HG02970 (cell line): ENCODE measurements at regions not wholly inside any gene's neighbourhood (a gene's known extent, or its start where the extent isn't known, plus 50 kb on each side); places are given as distances from the start of the nearest gene placed in this dataset.

ENCODE experiments used
- ATAC-seq: cut with Tn5 transposase; IDR thresholded peaks from one replicate; pipeline ENCODE4 v1.9.1; 2021; ENCODE audit warnings: mild to moderate bottlenecking, moderate library complexity, moderate number of reproducible peaks; ENCODE audit not compliant: unreplicated experiment, low FRiP score

GRCh38 chr20:7226156-7226555, 458.7 kb downstream of the BMP2 start:
- no peak for ATAC-seq

GRCh38 chr20:7231303-7231702, 463.8 kb downstream of the BMP2 start:
- ATAC-seq: no peak

GRCh38 chr20:7232796-7233195, 465.3 kb downstream of the BMP2 start:
- ATAC-seq: no peak

- ATAC-seq: no peak
Observed at GRCh38 chr20:7237251-7237650, 469.8 kb downstream of the BMP2 start.

GRCh38 chr20:7240490-7240889, 473.0 kb downstream of the BMP2 start:
- no peak for ATAC-seq

- no peak for ATAC-seq
Observed at GRCh38 chr20:7248281-7249201, 481.1 kb downstream of the BMP2 start.

GRCh38 chr20:7250337-7250736, 482.9 kb downstream of the BMP2 start:
- ATAC-seq: no peak

- ATAC-seq: no peak
Observed at GRCh38 chr20:7257099-7257498, 489.6 kb downstream of the BMP2 start.

- no peak for ATAC-seq
Observed at GRCh38 chr20:7257692-7258466, 490.4 kb downstream of the BMP2 start.

GRCh38 chr20:7262803-7263202, 495.3 kb downstream of the BMP2 start:
- ATAC-seq: no peak

GRCh38 chr20:7264137-7264536, 496.7 kb downstream of the BMP2 start:
- no peak for ATAC-seq

- ATAC-seq: no peak
Observed at GRCh38 chr20:7269452-7269851, 502.0 kb downstream of the BMP2 start.

- no peak for ATAC-seq
Observed at GRCh38 chr20:7272512-7272911, 505.0 kb downstream of the BMP2 start.

- no peak for ATAC-seq
Observed at GRCh38 chr20:7274870-7275269, 507.4 kb downstream of the BMP2 start.

GRCh38 chr20:7275645-7276237, 508.3 kb downstream of the BMP2 start:
- no peak for ATAC-seq

GRCh38 chr20:7285918-7286556, 518.6 kb downstream of the BMP2 start:
- ATAC-seq: no peak

- ATAC-seq: no peak
Observed at GRCh38 chr20:7291323-7291943, 523.9 kb downstream of the BMP2 start.

GRCh38 chr20:7291946-7292345, 524.5 kb downstream of the BMP2 start:
- ATAC-seq: no peak

- no peak for ATAC-seq
Observed at GRCh38 chr20:7294816-7295360, 527.4 kb downstream of the BMP2 start.

GRCh38 chr20:7301807-7302206, 534.3 kb downstream of the BMP2 start:
- no peak for ATAC-seq
